HG03159 (cell line): ENCODE measurements at regions not wholly inside any gene's neighbourhood (a gene's known extent, or its start where the extent isn't known, plus 50 kb on each side); places are given as distances from the start of the nearest gene placed in this dataset.
A peak's percentile ranks its signal among the peaks of the same experiment; 100 is the strongest.

ENCODE experiments used
- ATAC-seq: cut with Tn5 transposase; IDR thresholded peaks from one replicate; pipeline ENCODE4 v1.9.1; 2021; ENCODE audit warnings: mild to moderate bottlenecking, moderate library complexity; ENCODE audit not compliant: unreplicated experiment

DNA sequence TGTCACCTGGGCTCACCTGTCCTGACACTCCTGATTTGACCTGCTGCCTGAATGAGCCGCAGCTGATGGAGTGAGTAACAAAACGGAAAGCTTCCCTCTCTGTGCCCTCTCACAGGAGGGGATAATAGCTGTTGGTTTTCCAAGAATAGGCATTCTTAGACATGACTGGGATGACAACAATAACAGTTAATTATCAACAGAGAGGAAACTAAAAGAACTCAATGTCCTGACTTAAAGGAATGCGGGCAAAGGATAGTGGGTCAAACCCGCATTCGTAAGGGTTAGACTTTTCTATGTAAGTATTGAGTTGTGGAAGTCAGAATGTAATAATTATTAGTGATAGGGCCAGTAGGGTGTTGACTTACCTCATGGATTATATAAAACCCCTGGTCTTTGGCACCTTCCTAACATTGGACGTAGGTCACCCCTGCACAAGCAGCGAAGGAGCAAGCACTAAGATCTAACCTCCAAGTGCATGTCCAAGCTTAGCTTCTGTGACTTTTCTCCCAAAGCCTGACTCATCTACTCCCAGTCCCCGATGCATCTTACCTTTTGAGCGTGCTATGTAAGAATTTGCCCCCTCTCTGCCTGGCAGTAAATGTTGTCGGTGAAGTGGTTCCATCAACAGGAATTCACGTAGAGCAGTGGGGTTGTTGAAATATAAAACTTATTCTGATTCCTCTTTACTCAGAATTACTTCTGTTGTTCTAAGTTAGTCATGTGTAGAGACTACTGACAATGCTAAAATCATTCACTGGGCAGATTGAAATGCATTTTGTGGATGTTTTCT lies 442.3 kb downstream of the FGF9 start:
- ATAC-seq, result no peak

DNA sequence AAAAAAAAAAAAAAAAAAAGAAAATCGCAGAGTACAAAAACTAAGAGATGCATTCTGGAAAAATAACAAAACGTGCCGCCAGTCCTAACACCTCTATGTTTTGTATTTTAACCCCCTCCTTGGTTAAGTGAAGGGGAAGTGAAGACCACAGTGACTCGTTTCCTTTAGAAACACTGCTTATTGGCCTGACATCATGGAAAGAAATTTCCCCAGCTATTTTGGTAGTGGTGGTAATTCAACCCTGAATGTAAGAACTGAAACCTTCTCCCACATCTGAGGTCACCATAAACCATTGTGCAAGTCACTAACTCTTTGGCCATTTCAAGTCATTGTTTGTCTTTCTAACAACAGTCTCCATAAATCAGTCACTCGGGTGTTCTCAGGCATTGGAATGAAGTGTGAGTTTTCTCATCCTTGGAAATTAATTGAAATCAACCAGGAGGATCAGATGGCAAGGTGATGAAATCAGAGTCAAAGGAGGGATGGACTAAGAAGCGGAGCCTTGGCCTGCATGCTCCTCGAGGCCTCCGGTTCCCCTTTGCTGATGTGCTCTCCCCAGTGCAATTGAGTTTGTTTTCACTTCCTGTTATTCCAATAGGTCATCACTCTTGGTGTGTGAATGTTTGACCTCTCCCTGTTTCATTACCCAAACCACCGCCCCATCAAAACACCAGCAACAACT lies 443.9 kb downstream of the FGF9 start:
- ATAC-seq, result peak; percentile 88

DNA sequence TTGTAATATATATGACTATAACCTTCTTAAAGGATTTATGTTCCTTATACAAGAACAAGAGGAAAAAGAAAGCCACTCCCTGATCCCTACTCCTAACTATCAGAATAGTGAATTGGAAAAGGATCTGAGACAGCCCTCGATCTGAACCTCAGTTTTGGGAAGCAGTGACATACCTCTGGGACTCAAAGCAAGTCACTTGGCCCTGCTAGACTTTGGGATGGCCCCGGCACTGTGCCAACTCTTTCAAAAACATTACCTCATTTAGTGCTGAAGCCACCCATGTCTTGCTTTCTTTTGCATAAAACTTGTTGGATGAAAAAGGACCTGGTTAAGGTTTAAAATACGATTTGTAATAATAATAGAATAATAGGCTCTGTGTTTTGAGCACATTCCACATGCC lies 447.3 kb downstream of the FGF9 start:
- no peak for ATAC-seq

GRCh38 chr13:22120646-22121045 lies 449.8 kb downstream of the FGF9 start:
- ATAC-seq, result no peak

GRCh38 chr13:22121146-22121739 lies 450.4 kb downstream of the FGF9 start:
- no peak for ATAC-seq

DNA sequence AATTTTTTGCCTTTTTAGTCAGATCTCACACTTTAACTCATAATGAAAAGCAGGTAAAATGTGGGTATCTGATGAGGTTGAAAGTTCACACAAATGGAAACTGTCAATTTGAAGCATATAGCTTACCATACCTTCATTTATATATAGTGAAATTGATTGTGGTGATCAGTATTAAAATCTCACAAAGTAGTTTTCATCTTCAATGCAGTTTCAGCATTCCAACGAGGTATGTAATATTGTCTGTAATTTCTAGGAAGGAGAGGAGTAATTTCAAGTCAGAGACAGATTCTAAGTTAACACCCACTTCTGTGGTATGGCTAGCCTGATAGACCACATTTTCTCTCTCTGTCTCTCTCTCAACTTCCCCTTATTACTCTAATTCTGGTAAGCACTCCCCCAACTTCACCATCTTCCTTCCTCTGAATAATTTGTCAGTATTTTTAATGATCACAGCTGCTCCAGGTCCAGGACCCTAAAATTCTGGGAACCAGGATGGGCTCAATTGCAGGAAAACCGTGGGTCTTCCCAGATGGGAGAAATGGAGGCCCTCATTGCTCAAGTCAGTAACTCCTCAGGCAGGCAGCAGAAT lies 455.7 kb downstream of the FGF9 start:
- ATAC-seq, result peak; percentile 97

- ATAC-seq, result no peak
Measured at GRCh38 chr13:22127277-22128164, 456.6 kb downstream of the FGF9 start.

GRCh38 chr13:22128441-22129408 lies 457.9 kb downstream of the FGF9 start:
- no peak for ATAC-seq

GRCh38 chr13:22130254-22130653 lies 459.4 kb downstream of the FGF9 start:
- no peak for ATAC-seq

DNA sequence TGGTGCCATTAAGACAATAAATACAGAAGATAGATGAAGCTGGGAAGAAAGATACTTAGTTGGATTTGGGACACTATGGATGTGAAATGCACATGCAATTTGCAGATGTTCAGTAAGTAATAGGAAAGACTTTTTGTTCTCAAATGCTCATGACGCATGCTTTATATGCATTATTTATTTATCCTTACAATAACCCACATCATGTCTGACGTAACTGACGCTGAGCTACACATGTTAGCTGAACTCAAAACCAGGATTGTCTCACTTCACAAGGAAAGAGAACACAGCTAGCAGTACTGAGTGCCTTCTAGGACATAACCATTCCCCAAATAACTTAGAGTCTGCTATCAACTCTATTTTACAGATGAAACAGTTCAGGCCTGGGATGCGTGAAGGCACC lies 463.4 kb downstream of the FGF9 start:
- ATAC-seq, result no peak

DNA sequence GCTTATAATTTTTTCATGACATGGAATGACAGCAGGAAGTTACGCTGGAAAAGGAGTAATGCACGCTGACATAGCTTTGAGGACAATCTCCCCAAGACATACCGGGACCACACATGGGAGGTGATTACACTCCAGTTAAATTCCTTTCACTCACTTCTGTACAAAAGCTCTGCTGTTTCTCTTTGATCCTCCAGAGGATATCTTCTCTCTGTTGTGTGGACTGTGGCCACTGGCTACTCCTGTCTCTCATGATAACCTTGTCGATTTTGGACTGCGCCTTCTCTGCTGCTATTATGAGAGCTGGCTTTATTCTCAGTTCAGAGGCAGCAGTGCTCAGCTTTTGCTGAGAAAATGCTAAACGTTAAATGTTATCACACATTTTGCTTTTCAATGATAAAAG lies 464.6 kb downstream of the FGF9 start:
- no peak for ATAC-seq

DNA sequence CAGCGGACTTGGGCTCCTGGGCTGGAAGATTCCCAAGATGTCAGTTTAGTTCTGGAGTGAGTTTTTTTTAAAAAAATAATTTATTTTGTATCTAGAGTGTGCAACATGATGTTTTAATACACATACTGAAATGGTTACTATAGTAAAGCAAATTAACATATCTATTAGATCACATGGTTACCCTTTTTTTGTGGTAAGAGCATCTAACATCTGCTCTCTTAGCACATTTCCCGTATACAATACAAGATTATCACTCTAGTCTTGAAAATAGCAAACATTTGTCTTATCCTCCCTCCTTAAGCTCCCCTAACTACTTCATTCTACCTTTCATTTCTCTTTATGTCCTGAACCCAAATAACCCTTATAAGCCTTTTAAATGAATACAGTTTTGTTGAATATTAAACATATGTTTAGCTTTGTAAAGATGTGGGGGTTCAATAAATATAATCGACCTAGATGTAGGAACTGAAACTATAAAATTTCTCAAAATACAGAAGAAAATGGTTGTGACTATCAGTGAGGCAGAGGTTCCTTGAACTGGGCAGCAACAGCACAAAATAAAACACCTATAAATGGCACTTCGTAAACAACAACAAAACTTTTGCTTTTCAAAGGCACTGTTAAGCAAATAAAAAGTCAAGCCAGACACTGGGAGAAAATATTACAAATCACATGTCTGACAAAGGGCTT lies 466.6 kb downstream of the FGF9 start:
- no peak for ATAC-seq

DNA sequence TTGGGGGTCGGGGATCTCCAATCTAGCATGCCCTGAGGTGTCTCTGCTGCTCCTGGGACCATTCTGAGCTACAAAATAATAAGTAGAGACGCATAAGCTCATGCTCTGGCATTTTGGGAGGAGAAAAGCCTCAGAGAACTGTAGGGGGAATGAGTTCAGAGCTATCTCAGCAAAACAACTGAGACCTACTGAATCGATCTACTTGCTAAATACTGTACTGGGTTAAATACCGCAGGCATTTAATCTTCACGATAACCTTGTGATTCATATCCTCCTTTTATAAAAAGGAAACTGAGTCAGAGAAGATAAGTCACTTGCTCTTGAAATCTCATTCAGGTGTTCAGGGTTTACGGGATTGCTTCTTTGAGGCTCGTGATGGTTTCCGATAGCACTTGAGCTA lies 468.1 kb downstream of the FGF9 start:
- no peak for ATAC-seq

DNA sequence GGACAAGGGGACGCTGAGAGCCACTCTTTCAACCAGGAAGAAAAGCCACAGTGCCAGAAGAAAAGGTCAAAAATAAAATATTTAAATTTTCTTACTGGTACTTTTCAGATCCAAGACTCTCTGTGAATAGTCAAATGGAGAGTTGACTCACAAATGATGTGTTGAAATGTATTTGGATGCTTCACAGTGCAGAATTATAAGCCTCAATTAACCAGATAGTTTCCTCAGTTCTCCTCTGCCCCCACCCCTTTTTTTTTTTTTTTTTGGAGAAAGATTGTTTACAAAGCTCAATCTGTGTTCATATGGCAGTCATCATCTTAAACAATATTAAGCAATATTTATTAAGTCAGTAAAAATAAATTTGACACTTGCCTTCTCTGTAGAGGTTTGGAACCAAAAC lies 470.8 kb downstream of the FGF9 start:
- no peak for ATAC-seq

DNA sequence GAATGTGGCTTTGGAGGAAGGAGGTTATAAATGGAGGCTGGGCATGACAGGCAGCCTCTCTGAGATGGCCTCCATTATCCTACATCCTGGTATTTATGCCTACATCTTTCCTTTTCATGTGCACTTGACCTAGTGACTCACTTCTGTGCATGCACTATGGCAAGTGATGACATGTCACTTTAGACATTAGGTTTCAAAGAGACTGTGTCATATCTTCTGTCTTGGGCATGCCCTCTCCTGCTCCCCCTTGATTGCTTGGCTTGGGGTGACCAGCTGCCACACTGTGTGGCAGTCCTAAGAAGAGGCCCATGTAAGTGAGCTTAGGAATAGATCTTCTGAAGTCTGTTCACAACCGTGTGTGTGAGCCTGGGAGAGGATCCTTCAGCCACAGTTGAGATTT lies 472.8 kb downstream of the FGF9 start:
- no peak for ATAC-seq

- no peak for ATAC-seq
Measured at GRCh38 chr13:22144806-22145205, 473.9 kb downstream of the FGF9 start.

DNA sequence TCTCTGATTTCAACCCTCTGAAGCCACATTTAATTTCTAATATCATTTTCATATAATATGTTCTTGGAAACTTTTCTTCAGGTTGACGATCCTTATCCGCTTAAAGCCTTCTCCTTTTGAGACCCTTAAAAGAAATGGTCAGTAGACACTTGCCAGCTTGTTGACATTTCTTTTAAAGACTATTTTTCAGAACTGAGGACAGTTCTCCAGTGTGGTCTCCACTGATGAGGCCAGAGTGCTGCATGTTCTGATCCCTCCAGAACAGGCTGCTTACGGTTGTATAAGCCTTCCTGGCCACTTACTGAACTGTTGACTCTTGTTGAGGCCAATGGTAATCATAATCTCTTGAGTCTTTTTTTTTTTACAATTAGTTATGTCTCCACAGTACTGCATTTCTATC lies 477.3 kb downstream of the FGF9 start:
- ATAC-seq, result no peak

DNA sequence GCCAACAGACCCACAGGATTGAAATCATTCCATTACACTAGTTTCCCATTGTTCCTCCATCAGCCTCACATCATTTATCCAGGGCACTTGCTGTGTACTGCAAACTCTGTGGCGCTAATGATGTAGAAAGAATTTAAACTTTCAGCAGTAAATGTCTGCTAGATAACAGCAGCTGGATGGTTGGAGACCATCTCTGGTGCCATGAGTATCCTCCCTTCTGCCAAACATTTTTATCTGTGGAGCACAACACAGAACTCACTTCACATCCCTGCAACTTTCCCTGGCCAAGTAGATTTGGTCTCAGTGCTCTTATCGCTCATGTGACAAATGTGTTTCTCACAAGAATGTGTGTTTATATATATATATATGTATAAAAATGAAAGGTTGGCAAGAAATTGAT lies 481.9 kb downstream of the FGF9 start:
- no peak for ATAC-seq

GRCh38 chr13:22154041-22154440 lies 483.2 kb downstream of the FGF9 start:
- no peak for ATAC-seq
